ENCODE measurements at regions not wholly inside any gene's neighbourhood (a gene's known extent, or its start where the extent isn't known, plus 50 kb on each side); places are given as distances from the start of the nearest gene placed in this dataset.

DNA sequence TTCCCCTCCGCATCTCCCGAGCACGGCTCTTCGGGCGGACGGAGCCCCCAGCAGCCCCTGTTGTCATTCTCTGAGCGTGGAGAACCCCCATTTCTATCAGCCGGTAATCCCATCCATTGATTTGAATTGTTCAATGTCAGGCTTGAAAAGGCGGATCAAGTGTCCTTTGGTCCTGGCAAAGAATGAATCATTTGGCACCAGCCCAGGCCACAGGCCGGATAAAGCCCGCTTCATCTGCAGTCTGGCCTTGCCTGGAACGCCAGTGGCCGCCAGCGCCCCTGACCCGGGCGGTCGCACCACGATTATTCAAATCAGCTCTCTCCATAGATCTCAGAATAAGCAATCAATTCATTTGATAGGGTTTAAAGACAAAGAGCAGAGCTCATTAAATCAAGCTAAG is 188.9 kb downstream of the BRD1 start:
- TF ChIP-seq ZNF677 (tag by site-specific recombination; IDR thresholded peaks at IDR 0.05) (no peak), CTCF (tag by site-specific recombination; IDR thresholded peaks at IDR 0.05) (no peak), ZNF24 (tag by site-specific recombination; IDR thresholded peaks at IDR 0.05) (no peak), ZNF248 (tag by site-specific recombination; IDR thresholded peaks at IDR 0.05) (no peak), ZNF175 (tag by site-specific recombination; IDR thresholded peaks at IDR 0.05) (no peak)
